Fibroblast of villous mesenchyme (primary cell): ENCODE measurements at regions not wholly inside any gene's neighbourhood (a gene's known extent, or its start where the extent isn't known, plus 50 kb on each side); places are given as distances from the start of the nearest gene placed in this dataset.

Source experiments
- DNase-seq: peaks from one replicate; pipeline ENCODE4 v3.0.0-alpha.2; 2010; ENCODE audit warnings: low read depth
- H3K4me3 ChIP-seq: 2 replicates; pipeline ENCODE4 v1.5.1; 2011; ENCODE audit warnings: low read depth, mild to moderate bottlenecking, low read length
- TF ChIP-seq, protein P1 (sequence below): IDR thresholded peaks from 2 replicates; pipeline ENCODE4 v1.5.1; 2012; ENCODE audit warnings: low read depth, mild to moderate bottlenecking, low read length; ENCODE audit not compliant: insufficient read depth

DNA sequence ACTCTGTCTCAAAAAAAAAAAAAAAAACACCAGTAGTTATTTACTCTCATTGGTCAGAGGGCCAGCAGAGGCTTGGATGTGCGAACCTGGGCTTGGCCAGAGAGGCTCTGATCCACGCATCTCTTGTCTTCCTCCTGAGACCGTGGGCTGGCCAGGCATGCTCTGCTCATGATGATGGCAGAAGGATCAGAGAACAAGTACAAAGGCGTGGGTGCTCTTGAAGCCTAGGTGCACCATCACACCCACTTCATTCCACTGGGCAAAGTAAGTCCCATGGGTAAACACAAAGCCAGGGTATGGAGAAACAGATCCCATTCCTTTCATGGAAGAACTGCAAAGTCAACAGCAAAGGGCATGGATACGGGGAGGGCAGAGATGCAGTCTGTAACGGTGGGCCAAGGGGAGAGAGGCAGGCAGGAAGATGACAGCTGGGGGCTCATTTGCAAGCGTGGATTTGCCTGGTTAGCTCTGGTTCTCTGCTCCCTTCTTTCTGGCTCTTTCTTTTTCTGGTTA lies 128.2 kb upstream of the SDK1 start:
- no peak overlapping the region for H3K4me3 ChIP-seq
- DNase-seq, result no peak
- TF ChIP-seq, protein P1, sequence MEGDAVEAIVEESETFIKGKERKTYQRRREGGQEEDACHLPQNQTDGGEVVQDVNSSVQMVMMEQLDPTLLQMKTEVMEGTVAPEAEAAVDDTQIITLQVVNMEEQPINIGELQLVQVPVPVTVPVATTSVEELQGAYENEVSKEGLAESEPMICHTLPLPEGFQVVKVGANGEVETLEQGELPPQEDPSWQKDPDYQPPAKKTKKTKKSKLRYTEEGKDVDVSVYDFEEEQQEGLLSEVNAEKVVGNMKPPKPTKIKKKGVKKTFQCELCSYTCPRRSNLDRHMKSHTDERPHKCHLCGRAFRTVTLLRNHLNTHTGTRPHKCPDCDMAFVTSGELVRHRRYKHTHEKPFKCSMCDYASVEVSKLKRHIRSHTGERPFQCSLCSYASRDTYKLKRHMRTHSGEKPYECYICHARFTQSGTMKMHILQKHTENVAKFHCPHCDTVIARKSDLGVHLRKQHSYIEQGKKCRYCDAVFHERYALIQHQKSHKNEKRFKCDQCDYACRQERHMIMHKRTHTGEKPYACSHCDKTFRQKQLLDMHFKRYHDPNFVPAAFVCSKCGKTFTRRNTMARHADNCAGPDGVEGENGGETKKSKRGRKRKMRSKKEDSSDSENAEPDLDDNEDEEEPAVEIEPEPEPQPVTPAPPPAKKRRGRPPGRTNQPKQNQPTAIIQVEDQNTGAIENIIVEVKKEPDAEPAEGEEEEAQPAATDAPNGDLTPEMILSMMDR, result no peak

DNA sequence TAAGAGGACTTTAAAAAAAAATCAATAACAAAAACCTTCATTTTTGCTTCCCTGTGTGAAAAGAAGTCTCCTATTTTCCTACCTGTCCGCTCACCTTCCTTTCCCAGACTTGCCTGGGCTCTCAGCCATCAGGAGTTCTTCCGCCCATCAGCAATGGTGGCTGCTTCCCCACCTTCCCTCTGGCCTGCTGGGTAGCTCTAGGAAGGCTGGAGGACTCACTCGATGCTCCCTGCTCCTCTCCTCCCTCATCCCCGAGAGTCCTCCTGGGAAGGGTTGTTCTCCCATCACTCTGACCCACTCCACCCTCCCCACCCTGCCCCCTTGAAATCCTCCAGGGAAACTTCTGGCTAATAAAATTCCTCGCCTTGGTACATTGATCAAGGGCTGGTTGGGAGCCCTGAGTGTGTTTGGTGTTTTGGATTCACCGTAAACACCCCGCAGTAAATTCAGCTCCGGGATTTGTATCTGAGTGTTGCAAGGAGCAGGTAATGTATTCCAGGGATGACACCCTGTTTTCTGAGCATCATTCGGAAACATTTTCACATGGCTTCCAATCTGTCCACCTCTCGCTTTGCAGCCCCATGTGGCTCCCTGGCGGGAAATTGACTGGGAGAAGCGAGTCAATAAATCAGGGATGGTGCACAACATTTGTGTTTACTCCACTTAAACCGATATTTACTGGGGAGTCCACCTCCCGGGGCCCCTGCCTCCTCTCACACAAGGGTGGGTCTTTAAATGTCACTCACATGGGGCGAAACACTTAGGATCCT lies 126.4 kb upstream of the SDK1 start:
- no peak overlapping the region for H3K4me3 ChIP-seq
- no peak for DNase-seq
- TF ChIP-seq, protein P1, result no peak

DNA sequence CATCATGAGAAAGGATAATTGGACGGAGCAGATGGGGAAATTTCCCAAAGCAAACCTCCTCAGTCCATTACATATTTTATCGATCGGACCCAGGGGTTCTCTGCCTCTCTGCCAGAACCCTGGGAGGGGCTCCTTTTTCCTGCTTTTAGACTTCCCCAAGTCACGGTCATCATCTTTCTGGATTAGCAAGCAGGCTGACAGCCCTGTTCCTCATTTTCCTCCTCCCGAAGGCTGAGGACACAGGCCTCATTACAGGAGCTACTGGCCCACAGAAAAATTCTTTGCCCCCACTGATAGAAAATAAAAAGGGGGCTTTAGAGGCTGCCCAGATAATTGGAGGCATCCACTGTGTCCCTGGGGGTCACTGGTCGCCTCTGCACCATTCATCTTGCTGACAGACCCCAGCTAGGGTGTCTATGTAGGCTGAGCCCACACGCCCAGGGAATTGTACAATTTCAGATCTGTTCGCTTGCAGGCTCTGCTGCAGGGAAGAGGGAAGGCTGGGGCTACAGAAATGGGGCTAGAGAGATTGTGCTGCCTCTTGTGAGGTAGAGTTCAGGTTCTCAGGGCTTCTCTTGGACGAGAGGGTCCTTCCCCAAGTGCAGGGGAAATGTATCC lies 125.7 kb upstream of the SDK1 start:
- TF ChIP-seq, protein P1, result no peak
- no peak for DNase-seq
- H3K4me3 ChIP-seq, result no peak overlapping the region

DNA sequence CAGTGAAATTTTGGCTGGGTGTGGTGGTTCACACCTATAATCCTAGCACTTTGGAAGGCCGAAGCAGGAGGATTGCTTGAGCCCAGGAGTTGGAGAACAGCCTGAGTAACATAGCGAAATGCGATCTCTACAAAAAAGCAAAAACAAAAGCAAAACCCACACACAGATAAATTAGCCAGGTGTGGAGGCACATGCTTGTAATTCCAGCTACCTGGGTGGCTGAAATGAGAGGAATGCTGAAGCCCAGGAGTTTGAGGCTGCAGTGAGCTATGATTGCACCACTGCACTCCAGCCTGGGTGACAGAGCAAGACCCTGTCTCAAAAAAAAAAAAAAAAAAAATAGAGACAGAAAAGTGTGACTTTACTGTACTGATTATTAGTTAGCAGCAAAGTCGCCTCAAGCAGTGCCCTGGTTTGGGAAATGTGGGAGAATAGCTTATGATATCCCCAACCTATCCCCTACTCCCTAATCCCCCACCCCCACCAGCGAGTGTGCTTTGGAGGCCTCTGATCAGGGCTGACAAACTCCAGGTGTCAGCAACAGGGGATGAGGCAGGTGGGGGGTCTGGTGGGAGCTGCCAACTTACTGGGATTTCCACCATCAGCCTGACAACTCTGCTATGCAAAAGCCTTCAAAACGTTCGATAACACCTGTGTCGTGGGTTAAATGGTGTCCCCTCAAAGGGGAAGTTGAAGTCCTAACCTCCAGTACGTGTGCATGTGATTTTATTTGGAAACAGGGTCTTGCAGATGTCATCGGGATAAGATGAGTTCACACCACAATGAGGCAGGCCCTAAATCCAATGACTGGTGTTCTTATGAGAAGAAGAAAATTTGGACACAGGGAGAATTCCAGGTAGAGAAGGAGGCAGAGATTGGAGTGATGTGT lies 124.7 kb upstream of the SDK1 start:
- no peak for DNase-seq
- TF ChIP-seq, protein P1, result no peak
- no peak overlapping the region for H3K4me3 ChIP-seq

DNA sequence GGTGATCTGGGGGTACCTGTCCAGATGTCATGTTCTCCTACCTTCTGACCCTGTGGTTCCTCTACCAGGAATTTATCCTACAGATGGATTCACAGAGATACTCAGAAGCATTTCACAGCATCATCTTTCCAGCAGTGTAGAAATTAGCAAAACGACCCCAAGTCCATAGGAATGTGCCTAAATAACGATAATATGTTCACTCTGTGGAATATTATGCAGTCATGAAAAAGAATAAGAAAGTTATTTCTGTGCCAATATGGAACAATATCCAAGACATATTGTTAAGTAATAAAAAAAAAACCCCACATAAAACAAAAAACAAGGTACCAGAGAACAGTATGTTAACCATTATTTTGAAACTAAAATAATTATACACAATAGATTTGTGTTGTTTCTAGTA lies 123.8 kb upstream of the SDK1 start:
- no peak overlapping the region for H3K4me3 ChIP-seq
- TF ChIP-seq, protein P1, result no peak
- DNase-seq, result no peak

DNA sequence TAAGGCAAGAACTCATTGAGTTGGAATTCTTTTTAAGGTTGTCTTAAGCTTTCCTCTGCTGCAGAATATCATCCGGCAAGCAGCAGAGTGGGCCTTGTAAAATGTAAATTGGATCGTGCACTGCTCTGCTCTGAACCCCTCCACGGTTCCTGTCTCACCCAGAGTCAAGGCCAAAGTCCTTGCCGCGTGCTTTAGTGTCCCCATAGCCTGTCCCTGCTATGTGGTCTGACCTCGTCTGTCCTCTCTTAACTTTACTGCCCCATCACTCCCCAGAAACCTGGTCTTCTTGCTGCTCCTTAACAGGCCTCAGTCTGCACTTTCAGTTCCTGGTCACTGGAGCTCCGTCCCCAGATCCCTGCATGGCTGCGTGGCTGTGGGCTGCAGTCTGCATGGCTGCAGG lies 121.6 kb upstream of the SDK1 start:
- TF ChIP-seq, protein P1, result no peak
- no peak overlapping the region for H3K4me3 ChIP-seq
- no peak for DNase-seq
